ENCODE measurements at regions not wholly inside any gene's neighbourhood (a gene's known extent, or its start where the extent isn't known, plus 50 kb on each side); places are given as distances from the start of the nearest gene placed in this dataset.

- TF ChIP-seq POLR2AphosphoS5 (IDR thresholded peaks at IDR 0.05; ENCODE audit: low read depth, low read length), result no peak
- TF ChIP-seq TAF1 (IDR thresholded peaks at IDR 0.05; ENCODE audit: low read depth, low read length), result no peak
- no peak for TF ChIP-seq POU2F2 (IDR thresholded peaks at IDR 0.05; ENCODE audit: low read depth, low read length)
- no peak for TF ChIP-seq POLR2A (IDR thresholded peaks at IDR 0.05; ENCODE audit: low read depth, low read length)
Observed at GRCh38 chr10:4132216-4132556, 347.2 kb upstream of the KLF6 start.
